ENCODE measurements at regions not wholly inside any gene's neighbourhood (a gene's known extent, or its start where the extent isn't known, plus 50 kb on each side); places are given as distances from the start of the nearest gene placed in this dataset.

DNA sequence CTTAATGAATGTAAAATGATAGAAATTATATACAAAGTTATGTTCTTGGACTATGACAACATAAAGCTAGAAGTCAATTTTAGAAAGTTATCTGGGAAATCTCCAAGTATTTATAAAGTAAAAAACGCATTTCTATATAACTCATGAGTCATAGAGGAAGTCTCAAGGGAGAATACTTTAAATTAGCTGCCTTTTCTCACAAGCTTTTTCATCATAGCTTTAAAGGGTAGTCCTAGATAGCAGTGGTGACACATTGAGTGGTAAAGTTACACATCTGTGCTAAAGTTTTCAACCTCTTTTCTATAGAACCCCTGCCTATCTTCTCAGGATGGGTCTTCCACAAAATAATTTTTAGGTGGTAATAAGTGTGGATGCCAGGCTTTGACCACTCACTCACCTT lies 598.3 kb upstream of the FAM174A start:
- TF ChIP-seq, protein P1, sequence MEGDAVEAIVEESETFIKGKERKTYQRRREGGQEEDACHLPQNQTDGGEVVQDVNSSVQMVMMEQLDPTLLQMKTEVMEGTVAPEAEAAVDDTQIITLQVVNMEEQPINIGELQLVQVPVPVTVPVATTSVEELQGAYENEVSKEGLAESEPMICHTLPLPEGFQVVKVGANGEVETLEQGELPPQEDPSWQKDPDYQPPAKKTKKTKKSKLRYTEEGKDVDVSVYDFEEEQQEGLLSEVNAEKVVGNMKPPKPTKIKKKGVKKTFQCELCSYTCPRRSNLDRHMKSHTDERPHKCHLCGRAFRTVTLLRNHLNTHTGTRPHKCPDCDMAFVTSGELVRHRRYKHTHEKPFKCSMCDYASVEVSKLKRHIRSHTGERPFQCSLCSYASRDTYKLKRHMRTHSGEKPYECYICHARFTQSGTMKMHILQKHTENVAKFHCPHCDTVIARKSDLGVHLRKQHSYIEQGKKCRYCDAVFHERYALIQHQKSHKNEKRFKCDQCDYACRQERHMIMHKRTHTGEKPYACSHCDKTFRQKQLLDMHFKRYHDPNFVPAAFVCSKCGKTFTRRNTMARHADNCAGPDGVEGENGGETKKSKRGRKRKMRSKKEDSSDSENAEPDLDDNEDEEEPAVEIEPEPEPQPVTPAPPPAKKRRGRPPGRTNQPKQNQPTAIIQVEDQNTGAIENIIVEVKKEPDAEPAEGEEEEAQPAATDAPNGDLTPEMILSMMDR (IDR thresholded peaks at IDR 0.05; ENCODE audit: unreplicated experiment in 3 of 3): no peak
- Mint-ChIP-seq H3K27ac (no peak overlapping the region), H3K9me3 (no peaks in the 10 kb centered on the region), H3K4me1 (no peaks in the 10 kb centered on the region), H3K27me3 (ENCODE audit: low read depth) (no peaks in the 10 kb centered on the region), H3K36me3 (ENCODE audit: low read depth) (no peaks in the 10 kb centered on the region), H3K4me3 (no peak overlapping the region)

GRCh38 chr5:99929806-99930135 lies 605.4 kb upstream of the FAM174A start:
- H3K27me3 Mint-ChIP-seq (ENCODE audit: low read depth): no peaks in the 10 kb centered on the region
- H3K4me1 Mint-ChIP-seq: peaks cover 5% of the 10 kb centered on the region
- no peak overlapping the region for H3K4me3 Mint-ChIP-seq
- no peak overlapping the region for H3K27ac Mint-ChIP-seq
- TF ChIP-seq, protein P1 (IDR thresholded peaks at IDR 0.05; ENCODE audit: unreplicated experiment in 3 of 3): no peak
- H3K36me3 Mint-ChIP-seq (ENCODE audit: low read depth): no peaks in the 10 kb centered on the region
- H3K9me3 Mint-ChIP-seq: no peaks in the 10 kb centered on the region

DNA sequence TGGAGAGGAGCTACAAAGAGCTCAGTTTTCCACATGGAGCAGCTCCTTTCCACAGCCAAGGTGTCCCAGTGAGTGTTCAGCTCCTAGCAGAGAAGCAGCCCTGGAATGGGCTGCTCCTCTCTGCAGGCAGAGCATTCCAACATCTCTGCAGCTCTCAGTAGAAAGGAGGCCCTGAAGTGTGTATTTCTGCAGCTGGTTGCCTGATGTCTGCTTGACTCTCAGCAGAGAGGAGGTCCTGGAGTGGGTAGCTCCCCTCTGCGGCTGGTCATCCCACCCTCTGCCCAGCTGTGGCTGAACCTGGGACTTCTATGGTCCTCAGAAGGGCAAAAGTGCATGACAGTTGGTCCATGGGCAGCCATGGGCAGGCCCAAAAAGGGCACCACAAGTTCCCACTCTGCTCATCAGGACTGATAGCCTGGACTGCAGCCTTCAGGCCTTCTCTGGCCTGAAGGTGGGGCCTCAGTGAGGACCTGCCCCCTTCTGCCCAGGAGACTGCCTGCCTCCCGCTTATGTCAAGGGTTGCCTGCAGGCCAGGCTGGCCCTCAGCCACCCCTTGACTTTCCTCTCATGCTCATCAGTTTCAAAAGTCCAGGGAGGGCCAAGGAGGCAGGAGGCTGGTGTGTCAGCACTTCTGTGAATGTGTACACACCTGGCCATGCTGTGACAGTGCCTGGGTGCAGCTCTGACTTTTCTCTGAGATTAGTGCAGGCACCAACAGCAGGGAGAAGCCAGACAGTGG lies 605.9 kb upstream of the FAM174A start:
- Mint-ChIP-seq H3K4me3 (no peak overlapping the region), H3K36me3 (ENCODE audit: low read depth) (no peaks in the 10 kb centered on the region), H3K4me1 (peaks cover 5% of the 10 kb centered on the region), H3K27me3 (ENCODE audit: low read depth) (no peaks in the 10 kb centered on the region), H3K9me3 (no peaks in the 10 kb centered on the region), H3K27ac (no peak overlapping the region)
- TF ChIP-seq, protein P1 (IDR thresholded peaks at IDR 0.05; ENCODE audit: unreplicated experiment in 3 of 3): no peak

- Mint-ChIP-seq H3K4me3 (no peak overlapping the region), H3K27me3 (ENCODE audit: low read depth) (no peaks in the 10 kb centered on the region), H3K36me3 (ENCODE audit: low read depth) (no peaks in the 10 kb centered on the region), H3K4me1 (peaks cover 9% of the 10 kb centered on the region), H3K9me3 (no peaks in the 10 kb centered on the region), H3K27ac (no peak overlapping the region)
- TF ChIP-seq, protein P1 (IDR thresholded peaks at IDR 0.05; ENCODE audit: unreplicated experiment in 3 of 3): no peak
Observed at GRCh38 chr5:99928490-99928889, 606.7 kb upstream of the FAM174A start.

DNA sequence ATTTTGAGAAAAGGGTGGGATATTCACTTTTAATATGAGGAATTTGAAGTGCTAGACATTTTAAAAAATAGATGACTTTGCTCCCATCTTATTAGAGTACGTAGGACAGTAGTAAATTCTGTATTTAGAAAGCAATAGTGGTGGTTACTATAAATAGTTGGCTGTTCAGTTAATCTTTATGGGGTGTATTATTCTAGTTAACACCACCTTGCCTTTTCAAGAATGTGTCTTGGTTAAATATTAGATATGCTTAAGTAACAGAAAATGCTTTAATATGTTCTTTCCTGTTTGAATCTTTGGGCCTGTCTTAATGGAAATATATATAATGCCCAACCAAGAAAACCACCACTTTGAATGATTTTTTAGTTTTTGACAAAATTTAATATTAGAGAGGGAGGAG lies 608.7 kb upstream of the FAM174A start:
- H3K4me1 Mint-ChIP-seq: peaks cover 16% of the 10 kb centered on the region
- H3K27me3 Mint-ChIP-seq (ENCODE audit: low read depth): no peaks in the 10 kb centered on the region
- no peaks in the 10 kb centered on the region for H3K36me3 Mint-ChIP-seq (ENCODE audit: low read depth)
- no peaks in the 10 kb centered on the region for H3K9me3 Mint-ChIP-seq
- TF ChIP-seq, protein P1 (IDR thresholded peaks at IDR 0.05; ENCODE audit: unreplicated experiment in 3 of 3): no peak
- no peak overlapping the region for H3K4me3 Mint-ChIP-seq
- H3K27ac Mint-ChIP-seq: no peak overlapping the region

GRCh38 chr5:99922386-99922785 lies 612.8 kb upstream of the FAM174A start:
- H3K27me3 Mint-ChIP-seq (ENCODE audit: low read depth): no peaks in the 10 kb centered on the region
- no peaks in the 10 kb centered on the region for H3K36me3 Mint-ChIP-seq (ENCODE audit: low read depth)
- H3K4me1 Mint-ChIP-seq: peaks cover 16% of the 10 kb centered on the region

More at GRCh38 chr5:99922386-99922785, 612.8 kb upstream of the FAM174A start:
- Mint-ChIP-seq H3K9me3 (no peaks in the 10 kb centered on the region), H3K27ac (peak overlapping the region in 2 of 3 experiments; percentile 21 to 39), H3K4me3 (no peak overlapping the region)
- TF ChIP-seq, protein P1 (IDR thresholded peaks at IDR 0.05; ENCODE audit: unreplicated experiment in 3 of 3): no peak

Data from nephron (organoid).